ENCODE measurements at regions not wholly inside any gene's neighbourhood (a gene's known extent, or its start where the extent isn't known, plus 50 kb on each side); places are given as distances from the start of the nearest gene placed in this dataset.
A peak's percentile ranks its signal among the peaks of the same experiment; 100 is the strongest.
"Not testable (repeated sequence)": the region's sequence is repeated elsewhere in the genome, so short reads cannot be mapped to it uniquely, and the experiment has no call there.

DNA sequence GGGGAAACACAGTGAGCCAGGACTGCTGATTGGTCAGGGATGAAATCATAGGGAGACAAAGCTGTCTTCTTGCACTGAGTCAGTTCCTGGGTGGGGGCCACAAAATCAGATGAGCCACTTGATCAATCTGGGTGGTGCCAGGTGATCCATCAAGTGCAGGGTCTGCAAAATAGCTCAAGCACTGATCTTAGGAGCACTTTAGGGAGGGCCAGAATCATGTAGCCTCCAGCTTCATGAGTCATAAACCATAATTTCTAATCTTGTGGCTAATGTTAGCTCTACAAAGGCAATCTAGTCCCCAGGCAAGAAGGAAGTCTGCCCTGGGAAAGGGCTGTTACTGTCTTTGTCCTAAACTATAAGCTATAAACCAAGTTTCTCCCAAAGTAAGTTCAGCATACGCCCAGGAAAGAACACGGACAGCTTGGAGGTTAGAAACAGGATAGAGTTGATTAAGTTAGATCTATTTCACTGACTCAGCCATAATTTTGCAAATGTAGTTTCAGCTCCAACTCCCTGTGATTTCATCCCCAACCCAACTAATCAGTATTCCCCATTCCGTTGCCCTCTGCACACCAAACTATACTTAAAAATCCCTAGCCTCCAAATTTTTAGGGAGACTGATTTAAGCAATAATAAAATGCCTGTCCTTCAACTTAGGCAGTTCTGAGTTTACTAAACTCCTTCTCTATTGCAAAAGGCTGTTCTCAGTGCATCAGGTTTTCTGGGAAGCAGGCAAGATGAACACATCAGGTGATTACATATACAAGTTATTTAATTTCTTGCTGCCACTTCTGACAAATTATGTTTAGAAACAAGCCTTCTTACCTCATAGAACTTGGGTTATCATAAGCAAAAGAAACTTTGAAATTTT lies 226.9 kb upstream of the SPOPL start:
- DNase-seq, result peak in 2 of 3 donors; percentile 2 to 21

GRCh38 chr2:138275292-138275690 lies 226.3 kb upstream of the SPOPL start:
- DNase-seq, result no peak

DNA sequence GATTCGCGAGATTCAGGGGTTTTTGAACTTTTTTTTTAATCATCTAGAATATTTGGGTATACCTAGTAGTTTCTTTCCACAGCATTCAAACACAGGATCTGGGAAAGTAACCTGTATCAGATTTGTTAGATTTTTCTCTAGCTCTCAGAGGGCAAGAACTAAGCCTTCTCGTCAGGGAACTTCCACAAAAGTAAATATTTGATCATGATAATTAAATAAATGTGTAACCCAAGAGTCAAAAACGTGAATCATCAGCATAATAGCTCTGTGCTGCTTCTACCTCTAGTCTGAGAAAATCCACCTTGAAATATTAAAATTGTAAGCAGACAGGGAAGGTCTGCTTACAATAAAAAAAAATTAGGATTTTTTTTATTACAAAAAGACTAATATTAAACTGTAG lies 225.7 kb upstream of the SPOPL start:
- no peak for DNase-seq

DNA sequence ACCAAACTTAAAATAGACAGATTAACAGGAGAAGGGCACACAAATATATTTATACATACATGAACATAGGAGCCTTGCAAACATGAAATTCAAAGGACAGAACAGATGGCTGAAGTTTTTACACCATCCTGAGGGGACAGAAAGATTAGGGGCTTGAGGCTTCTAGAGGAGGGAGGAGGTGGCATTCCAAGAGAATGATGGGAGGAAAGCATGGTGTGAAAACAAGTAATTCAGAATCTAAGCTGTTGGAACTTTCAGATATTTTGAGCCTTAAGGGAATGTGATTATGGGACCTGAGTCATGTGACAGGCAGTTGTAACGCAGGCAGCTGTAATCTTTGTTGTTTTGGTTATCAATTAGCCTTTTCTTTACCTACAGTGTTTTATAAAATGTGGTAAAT lies 225.2 kb upstream of the SPOPL start:
- no peak for DNase-seq

DNA sequence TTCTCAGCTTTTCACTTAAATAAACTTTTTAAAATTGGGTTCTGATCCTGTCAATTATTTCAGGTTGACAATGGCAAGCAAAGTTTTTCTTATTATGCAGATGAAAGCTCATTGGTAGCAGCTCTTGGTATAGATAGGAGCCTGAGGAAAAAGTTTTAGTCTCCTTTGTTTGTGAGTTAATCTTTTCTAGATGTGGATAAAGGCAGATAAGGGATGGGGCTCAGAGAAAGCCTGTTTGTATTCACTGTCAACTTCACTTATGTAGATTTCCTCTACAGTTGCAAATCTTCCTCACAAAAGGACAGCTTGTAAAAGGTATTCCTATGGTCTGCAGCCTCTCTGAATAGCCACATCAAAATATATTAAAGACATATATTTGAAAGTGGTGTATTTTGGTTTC lies 224.5 kb upstream of the SPOPL start:
- DNase-seq, result no peak

DNA sequence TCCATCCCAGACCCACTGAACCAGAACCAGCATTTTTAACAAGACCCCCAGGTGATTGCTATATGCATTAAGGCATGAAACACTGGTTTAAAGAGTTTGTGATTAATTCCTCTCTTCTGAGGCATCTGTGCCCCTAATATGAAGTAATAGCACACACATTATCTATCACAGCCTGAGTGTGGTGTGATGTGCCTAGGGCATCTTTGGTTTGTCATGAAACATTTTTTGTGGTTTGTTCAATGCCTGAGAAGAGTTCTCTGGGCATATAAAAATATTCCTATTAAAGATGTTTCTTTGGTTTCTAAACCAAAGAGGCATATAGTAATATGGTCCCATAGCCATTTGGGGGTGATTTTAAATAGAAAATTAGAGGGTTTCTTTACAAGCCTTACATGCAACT lies 221.7 kb upstream of the SPOPL start:
- DNase-seq, result no peak

DNA sequence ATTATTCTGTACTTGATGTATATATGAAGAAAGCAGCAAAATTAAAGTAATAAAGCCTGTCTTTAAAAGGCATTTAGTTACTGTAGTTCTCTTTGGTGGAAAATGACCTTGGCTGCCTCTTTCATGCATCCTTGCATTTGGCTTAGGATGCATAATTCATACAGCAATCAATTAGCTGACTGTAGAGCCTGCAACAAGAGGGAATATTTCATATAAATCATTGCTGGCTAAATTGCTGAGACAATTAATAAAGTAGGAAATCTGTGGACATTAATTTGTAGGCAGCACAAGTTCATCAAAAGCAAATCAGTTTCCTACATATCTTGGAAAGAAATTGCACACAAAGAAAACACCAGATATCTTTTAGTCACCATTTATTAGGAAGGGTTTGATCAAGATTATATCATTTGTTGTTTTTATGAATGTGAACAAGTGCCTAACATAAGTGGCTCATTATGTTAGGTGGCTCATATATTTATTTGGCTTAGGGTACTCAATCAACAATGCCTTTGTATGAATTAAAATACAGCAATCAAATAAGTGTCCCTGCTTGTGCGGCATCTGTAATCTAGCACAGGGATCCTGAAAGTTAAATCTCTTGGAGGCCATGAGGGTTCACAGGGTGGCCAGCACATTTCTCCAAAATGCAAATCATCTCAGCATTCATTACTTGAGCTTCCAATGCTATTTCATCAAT lies 220.4 kb upstream of the SPOPL start:
- no peak for DNase-seq

- DNase-seq, result no peak
Measured at GRCh38 chr2:138282014-138282672, 219.4 kb upstream of the SPOPL start.

- DNase-seq, result no peak
Measured at GRCh38 chr2:138291805-138292204, 209.8 kb upstream of the SPOPL start.

DNA sequence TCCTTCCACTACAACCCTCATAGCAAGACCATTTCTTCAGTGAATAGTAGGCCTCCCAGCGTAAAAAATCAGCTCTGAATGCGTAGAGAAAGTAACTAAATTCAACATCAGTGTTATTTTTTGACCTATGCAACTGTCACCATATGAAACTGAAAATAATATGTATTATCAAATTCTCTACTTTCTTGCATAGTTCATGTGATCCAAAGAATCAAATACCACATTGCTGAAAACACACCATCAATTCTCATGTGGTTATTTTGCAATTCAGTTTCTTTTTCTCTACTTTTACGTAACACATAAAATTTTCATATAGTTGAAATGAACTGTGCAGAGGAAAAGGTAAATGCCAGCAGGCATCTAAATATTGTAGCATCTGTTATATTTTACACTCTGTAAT lies 208.5 kb upstream of the SPOPL start:
- no peak for DNase-seq

GRCh38 chr2:138293549-138293948 lies 208.0 kb upstream of the SPOPL start:
- no peak for DNase-seq

DNA sequence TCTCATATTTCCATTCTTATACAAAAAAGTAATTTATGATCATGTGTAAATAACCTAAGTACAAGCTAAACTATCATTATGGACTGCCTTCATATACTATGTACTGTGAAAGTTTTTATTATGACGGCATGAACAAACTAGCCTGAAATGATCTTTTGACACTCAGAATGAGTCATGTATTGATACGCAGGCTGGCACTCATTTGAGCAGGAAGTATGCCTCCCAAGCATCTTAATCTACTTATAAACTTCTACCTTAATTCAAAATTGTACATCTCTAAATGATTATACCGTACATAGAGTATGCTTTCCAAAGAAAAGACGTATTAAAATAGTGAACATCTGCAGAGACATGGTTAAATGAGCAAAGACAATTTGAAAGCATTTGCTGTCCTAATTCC lies 207.1 kb upstream of the SPOPL start:
- DNase-seq, result no peak

- DNase-seq, result no peak
Measured at GRCh38 chr2:138296365-138296764, 205.2 kb upstream of the SPOPL start.

- no peak for DNase-seq
Measured at GRCh38 chr2:138298120-138298814, 203.3 kb upstream of the SPOPL start.

GRCh38 chr2:138298900-138299299 lies 202.7 kb upstream of the SPOPL start:
- DNase-seq, result no peak

DNA sequence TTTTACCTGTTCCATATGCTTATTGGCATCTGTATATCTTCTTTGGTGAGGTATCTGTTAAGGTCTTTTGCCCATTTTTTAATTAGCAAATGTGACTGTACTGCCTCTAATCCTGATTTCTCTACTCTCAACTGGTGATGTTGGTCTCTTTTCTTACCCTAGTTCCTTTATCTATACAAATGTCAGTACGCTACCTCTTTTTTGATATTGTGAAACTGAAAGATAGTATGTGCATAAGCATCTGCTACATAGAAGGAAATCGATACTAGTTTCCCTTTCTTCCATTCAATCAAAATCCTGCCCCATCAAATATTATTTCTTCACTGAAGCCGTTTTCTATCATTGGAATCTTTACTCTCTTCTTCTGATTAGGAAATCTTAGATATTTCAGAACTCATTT lies 194.9 kb upstream of the SPOPL start:
- DNase-seq, result no peak

DNA sequence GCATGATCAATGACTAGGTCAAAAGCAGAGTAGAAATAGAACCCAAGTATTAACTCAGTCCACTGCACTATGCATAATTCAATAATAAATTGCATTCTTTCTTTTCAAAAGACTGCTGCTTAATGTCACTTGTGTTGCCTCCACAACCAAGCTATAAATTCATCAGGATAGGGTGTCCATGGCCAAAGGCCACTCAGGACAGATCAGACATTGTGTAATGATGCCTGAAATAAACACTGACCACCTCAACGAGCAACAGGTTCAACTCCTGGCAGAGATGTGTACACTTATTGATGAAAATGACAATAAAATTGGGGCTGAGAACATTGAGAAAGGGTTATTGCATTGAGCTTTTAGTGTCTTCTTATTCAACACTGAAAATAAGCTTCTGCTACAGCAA lies 194.5 kb upstream of the SPOPL start:
- no peak for DNase-seq

DNA sequence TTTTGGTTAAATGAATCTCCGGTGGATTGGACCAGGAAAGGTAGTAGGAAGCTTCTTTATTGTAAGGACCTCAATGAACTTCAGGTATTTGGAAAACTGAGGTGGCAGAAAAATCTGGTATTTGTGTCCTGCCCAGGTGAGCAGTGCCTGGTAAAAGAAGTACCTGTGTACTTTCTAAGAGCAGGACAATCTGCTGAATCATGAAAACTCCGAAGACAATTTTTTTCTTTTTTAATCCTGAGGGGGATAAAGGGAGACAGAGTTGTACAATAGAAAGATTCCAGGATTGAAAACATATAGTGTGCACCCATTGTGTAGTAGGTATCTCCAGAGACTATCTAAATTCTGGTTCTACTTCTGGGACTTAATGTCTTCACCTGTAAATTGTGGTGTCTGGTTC lies 191.8 kb upstream of the SPOPL start:
- no peak for DNase-seq

DNA sequence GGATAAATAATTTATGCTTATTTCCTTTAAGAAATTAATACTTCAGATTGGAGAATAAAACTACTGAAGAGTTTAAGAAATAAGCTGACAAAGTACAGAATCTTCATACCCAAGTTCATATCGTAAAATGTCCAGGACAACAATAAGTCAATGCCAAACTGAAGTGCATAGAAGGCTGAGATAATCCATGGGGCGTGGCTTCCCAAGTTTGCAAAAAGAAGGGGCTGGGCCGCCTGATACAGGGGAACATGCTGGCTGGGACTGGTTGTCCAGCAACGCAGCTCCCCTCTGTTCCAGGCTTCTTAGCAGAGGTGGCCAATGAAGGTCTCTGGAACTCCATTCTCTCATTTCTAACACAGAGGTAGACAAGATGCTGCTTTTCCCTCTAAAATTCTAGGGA lies 189.5 kb upstream of the SPOPL start:
- no peak for DNase-seq

- not testable (repeated sequence) for DNase-seq
Measured at GRCh38 chr2:138315619-138316018, 186.0 kb upstream of the SPOPL start.

GRCh38 chr2:138319616-138320015 lies 182.0 kb upstream of the SPOPL start:
- DNase-seq, result no peak

DNA sequence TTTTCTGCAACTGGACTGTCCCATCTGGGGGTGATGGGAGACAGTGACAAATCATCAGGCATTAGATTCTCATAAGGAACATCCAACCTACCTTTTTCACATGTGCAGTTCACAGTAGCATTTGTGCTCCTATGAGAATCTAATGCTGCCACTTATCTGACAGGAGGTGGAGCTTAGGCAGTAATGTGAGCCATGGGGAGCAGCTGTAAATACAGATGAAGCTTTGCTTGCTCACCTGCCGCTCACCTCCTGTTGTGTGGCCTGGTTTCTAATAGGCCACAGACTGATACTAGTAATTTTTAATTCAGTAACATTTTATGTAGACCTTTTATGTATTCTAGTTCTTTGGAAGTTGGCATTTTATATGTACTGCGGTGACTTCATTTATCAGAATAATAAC lies 180.1 kb upstream of the SPOPL start:
- DNase-seq, result no peak

- DNase-seq, result no peak
Measured at GRCh38 chr2:138323382-138324067, 178.0 kb upstream of the SPOPL start.
